Thyroid gland (tissue), 4 donors: ENCODE measurements at regions not wholly inside any gene's neighbourhood (a gene's known extent, or its start where the extent isn't known, plus 50 kb on each side); places are given as distances from the start of the nearest gene placed in this dataset.

Source experiments
- DNase-seq, 2 donors: peaks; one replicate each; pipeline ENCODE4 v3.0.0-alpha.2; 2019
- H3K27ac ChIP-seq, 3 donors: fragments of 200-600 bp; sonication (generic); 1 replicate in 2 of 3; 2 replicates in 1 of 3; pipeline ENCODE4 v1.5.1; 2016 to 2019; ENCODE audit warnings: mild to moderate bottlenecking in 1 of 3, moderate library complexity in 1 of 3
- H3K27me3 ChIP-seq: fragments of 200-600 bp; sonication (generic); one replicate; pipeline ENCODE4 v1.5.1; 2019
- H3K36me3 ChIP-seq, 2 donors: fragments of 200-600 bp; sonication (generic); one replicate each; pipeline ENCODE4 v1.5.1; 2016 to 2019
- H3K4me1 ChIP-seq, 2 donors: fragments of 200-600 bp; sonication (generic); one replicate each; pipeline ENCODE4 v1.5.1; 2017 to 2019
- H3K4me3 ChIP-seq, 3 donors: fragments of 200-600 bp; sonication (generic); replicated peaks in 1 of 3; 1 replicate in 2 of 3; 2 replicates in 1 of 3; pipeline ENCODE4 v1.5.1; 2016; ENCODE audit warnings: mild to moderate bottlenecking in 1 of 3
- H3K9me3 ChIP-seq: fragments of 200-600 bp; sonication (generic); one replicate; pipeline ENCODE4 v1.5.1; 2017
- POLR2A ChIP-seq, 2 donors: fragments of 450-650 bp; IDR thresholded peaks; one replicate each; pipeline ENCODE4 v1.6.1; 2017; ENCODE audit warnings: antibody characterized with exemption in 2 of 2, mild to moderate bottlenecking in 2 of 2, moderate library complexity in 1 of 2
- WGBS, 2 donors: methylation state at CpG; one replicate each; pipeline ENCODE4 v1.1.5; 2017; 5-methylcytosine and 5-hydroxymethylcytosine counted together
- intact Hi-C: fragments of 100-400 bp; cut with DNase I; formaldehyde crosslinking; loops from one replicate; pipeline ENCODE4 v1.15.1; 2023
- TF ChIP-seq, protein P1 (sequence below), 6 experiments: fragments of 200-600 bp in 3 of 6; fragments of 450-650 bp in 3 of 6; sonication (generic) in 3 of 6; IDR thresholded peaks; one replicate each; pipeline ENCODE4 v1.5.1; 2016 to 2019; ENCODE audit warnings: antibody characterized with exemption in 6 of 6, mild to moderate bottlenecking in 2 of 6, inconsistent platforms in 1 of 6, moderate library complexity in 1 of 6

GRCh38 chr7:10128748-10129147 is 844.9 kb upstream of the PHF14 start:
- Histone ChIP-seq H3K27ac (no peak overlapping the region), H3K27me3 (no peaks in the 10 kb centered on the region), H3K4me1 (no peaks in the 10 kb centered on the region), H3K9me3 (no peaks in the 10 kb centered on the region), H3K4me3 (no peak overlapping the region), H3K36me3 (no peaks in the 10 kb centered on the region)
- TF ChIP-seq POLR2A (IDR thresholded peaks at IDR 0.05), result no peak
- TF ChIP-seq, protein P1, sequence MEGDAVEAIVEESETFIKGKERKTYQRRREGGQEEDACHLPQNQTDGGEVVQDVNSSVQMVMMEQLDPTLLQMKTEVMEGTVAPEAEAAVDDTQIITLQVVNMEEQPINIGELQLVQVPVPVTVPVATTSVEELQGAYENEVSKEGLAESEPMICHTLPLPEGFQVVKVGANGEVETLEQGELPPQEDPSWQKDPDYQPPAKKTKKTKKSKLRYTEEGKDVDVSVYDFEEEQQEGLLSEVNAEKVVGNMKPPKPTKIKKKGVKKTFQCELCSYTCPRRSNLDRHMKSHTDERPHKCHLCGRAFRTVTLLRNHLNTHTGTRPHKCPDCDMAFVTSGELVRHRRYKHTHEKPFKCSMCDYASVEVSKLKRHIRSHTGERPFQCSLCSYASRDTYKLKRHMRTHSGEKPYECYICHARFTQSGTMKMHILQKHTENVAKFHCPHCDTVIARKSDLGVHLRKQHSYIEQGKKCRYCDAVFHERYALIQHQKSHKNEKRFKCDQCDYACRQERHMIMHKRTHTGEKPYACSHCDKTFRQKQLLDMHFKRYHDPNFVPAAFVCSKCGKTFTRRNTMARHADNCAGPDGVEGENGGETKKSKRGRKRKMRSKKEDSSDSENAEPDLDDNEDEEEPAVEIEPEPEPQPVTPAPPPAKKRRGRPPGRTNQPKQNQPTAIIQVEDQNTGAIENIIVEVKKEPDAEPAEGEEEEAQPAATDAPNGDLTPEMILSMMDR (IDR thresholded peaks at IDR 0.05), result peak in 1 of 6 experiments; percentile 13
- peak in 1 of 2 donors; percentile 4 for DNase-seq
- intact Hi-C loops, result no loop called here
- 49 to 54% methylated on average over 1 of the region's 1 CpG for WGBS, 2 donors

GRCh38 chr7:10138087-10138854 is 835.4 kb upstream of the PHF14 start:
- whole genome bisulfite sequencing, 2 donors, result 83 to 85% methylated on average over 5 of the region's 5 CpGs

GRCh38 chr7:10146271-10146670 is 827.4 kb upstream of the PHF14 start:
- H3K27ac ChIP-seq, result no peak overlapping the region
- no peaks in the 10 kb centered on the region for H3K27me3 ChIP-seq
- no peaks in the 10 kb centered on the region for H3K36me3 ChIP-seq
- no peak for DNase-seq
- intact Hi-C loops, result no loop called here
- H3K4me1 ChIP-seq, result no peaks in the 10 kb centered on the region
- TF ChIP-seq, protein P1 (IDR thresholded peaks at IDR 0.05), result no peak
- no peak for TF ChIP-seq POLR2A (IDR thresholded peaks at IDR 0.05)
- no peak overlapping the region for H3K4me3 ChIP-seq
- WGBS, 2 donors, result 76 to 87% methylated on average over 2 of the region's 2 CpGs
- no peaks in the 10 kb centered on the region for H3K9me3 ChIP-seq

More at GRCh38 chr7:10138087-10138854, 835.4 kb upstream of the PHF14 start:
- no peaks in the 10 kb centered on the region for H3K36me3 ChIP-seq
- DNase-seq, result no peak
- H3K9me3 ChIP-seq, result no peaks in the 10 kb centered on the region
- H3K4me1 ChIP-seq, result no peaks in the 10 kb centered on the region
- intact Hi-C loops, result no loop called here
- TF ChIP-seq, protein P1 (IDR thresholded peaks at IDR 0.05), result no peak
- no peak for TF ChIP-seq POLR2A (IDR thresholded peaks at IDR 0.05)
- H3K27me3 ChIP-seq, result no peaks in the 10 kb centered on the region
- no peak overlapping the region for H3K4me3 ChIP-seq
- no peak overlapping the region for H3K27ac ChIP-seq

- no peaks in the 10 kb centered on the region for H3K36me3 ChIP-seq
- WGBS, 2 donors, result 77 to 78% methylated on average over 2 of the region's 2 CpGs
- no peaks in the 10 kb centered on the region for H3K27me3 ChIP-seq
- intact Hi-C loops, result no loop called here
- H3K4me1 ChIP-seq, result no peaks in the 10 kb centered on the region
- DNase-seq, result no peak
- no peak overlapping the region for H3K4me3 ChIP-seq
- no peak overlapping the region for H3K27ac ChIP-seq
- no peaks in the 10 kb centered on the region for H3K9me3 ChIP-seq
- TF ChIP-seq, protein P1 (IDR thresholded peaks at IDR 0.05), result no peak
- TF ChIP-seq POLR2A (IDR thresholded peaks at IDR 0.05), result no peak
Observed at GRCh38 chr7:10156972-10157371, 816.7 kb upstream of the PHF14 start.

DNA sequence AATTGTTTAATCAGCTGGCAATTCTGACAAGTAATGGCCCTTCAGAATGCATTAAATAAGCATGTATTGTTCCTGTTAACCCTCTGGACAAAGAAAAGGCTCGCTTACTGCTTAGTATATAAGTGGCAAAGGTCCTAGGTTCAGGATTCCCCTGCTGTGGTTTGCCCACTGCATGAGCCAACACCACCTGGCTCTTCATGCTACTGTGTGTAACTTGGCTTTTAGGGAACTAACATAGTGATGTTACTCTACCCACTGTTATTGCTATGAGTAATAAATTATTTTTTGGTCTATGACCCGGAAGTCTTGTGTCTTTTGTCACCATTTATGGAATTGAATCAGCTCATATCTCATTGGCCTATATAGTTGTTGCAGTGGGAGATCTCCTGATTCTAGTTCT is 791.7 kb upstream of the PHF14 start:
- no peaks in the 10 kb centered on the region for H3K27me3 ChIP-seq
- TF ChIP-seq, protein P1 (IDR thresholded peaks at IDR 0.05), result no peak
- TF ChIP-seq POLR2A (IDR thresholded peaks at IDR 0.05), result no peak
- H3K36me3 ChIP-seq, result no peaks in the 10 kb centered on the region
- intact Hi-C loops, result no loop called here
- H3K27ac ChIP-seq, result no peak overlapping the region
- no peak for DNase-seq
- no peak overlapping the region for H3K4me3 ChIP-seq
- no peaks in the 10 kb centered on the region for H3K9me3 ChIP-seq
- 75 to 82% methylated on average over 2 of the region's 2 CpGs for WGBS, 2 donors
- H3K4me1 ChIP-seq, result no peaks in the 10 kb centered on the region
